Kidney epithelial cell (primary cell): ENCODE measurements at regions not wholly inside any gene's neighbourhood (a gene's known extent, or its start where the extent isn't known, plus 50 kb on each side); places are given as distances from the start of the nearest gene placed in this dataset.

Source experiments
- DNase-seq: peaks from one replicate; pipeline ENCODE4 v3.0.0-alpha.2; 2010; ENCODE audit warnings: low read depth
- H3K27me3 ChIP-seq: 2 replicates; pipeline ENCODE4 v1.6.0; 2011; ENCODE audit warnings: low read length; ENCODE audit not compliant: control insufficient read depth, insufficient read depth
- H3K36me3 ChIP-seq: 2 replicates; pipeline ENCODE4 v1.5.1; 2011; ENCODE audit warnings: low read length; ENCODE audit not compliant: control insufficient read depth, insufficient read depth
- H3K4me3 ChIP-seq: 2 replicates; pipeline ENCODE4 v1.5.1; 2011; ENCODE audit warnings: low read depth, mild to moderate bottlenecking, control low read depth, low read length
- CTCF ChIP-seq: IDR thresholded peaks from 2 replicates; pipeline ENCODE4 v1.5.1; 2011; ENCODE audit warnings: mild to moderate bottlenecking, moderate library complexity, low read length, control low read depth, inconsistent platforms; ENCODE audit not compliant: insufficient read depth, poor library complexity, severe bottlenecking

- Histone ChIP-seq H3K27me3 (no peaks in the 10 kb centered on the region), H3K4me3 (no peak overlapping the region), H3K36me3 (no peaks in the 10 kb centered on the region)
- no peak for DNase-seq
- no peak for TF ChIP-seq CTCF
These were observed 694.5 kb upstream of the BCHE start for GRCh38 chr3:166531730-166532129.

GRCh38 chr3:166527325-166527724, 690.1 kb upstream of the BCHE start:
- TF ChIP-seq CTCF, result no peak
- DNase-seq, result no peak
- no peaks in the 10 kb centered on the region for H3K27me3 ChIP-seq
- no peaks in the 10 kb centered on the region for H3K36me3 ChIP-seq
- no peak overlapping the region for H3K4me3 ChIP-seq

- DNase-seq, result no peak
- Histone ChIP-seq H3K27me3 (no peaks in the 10 kb centered on the region), H3K4me3 (no peak overlapping the region), H3K36me3 (no peaks in the 10 kb centered on the region)
- no peak for TF ChIP-seq CTCF
These were observed 689.7 kb upstream of the BCHE start for GRCh38 chr3:166526881-166527280.

- Histone ChIP-seq H3K36me3 (no peaks in the 10 kb centered on the region), H3K4me3 (no peak overlapping the region), H3K27me3 (no peaks in the 10 kb centered on the region)
- no peak for TF ChIP-seq CTCF
- no peak for DNase-seq
These were observed 684.8 kb upstream of the BCHE start for GRCh38 chr3:166522017-166522416.

- H3K36me3 ChIP-seq, result no peaks in the 10 kb centered on the region
- no peaks in the 10 kb centered on the region for H3K27me3 ChIP-seq
- no peak for DNase-seq
- no peak for TF ChIP-seq CTCF
- H3K4me3 ChIP-seq, result no peak overlapping the region
These were observed 682.2 kb upstream of the BCHE start for GRCh38 chr3:166519443-166519842.

- DNase-seq, result no peak
- Histone ChIP-seq H3K36me3 (no peaks in the 10 kb centered on the region), H3K27me3 (no peaks in the 10 kb centered on the region), H3K4me3 (no peak overlapping the region)
- TF ChIP-seq CTCF, result no peak
These were observed 680.8 kb upstream of the BCHE start for GRCh38 chr3:166518040-166518439.
